BE2C (cell line): ENCODE measurements at regions not wholly inside any gene's neighbourhood (a gene's known extent, or its start where the extent isn't known, plus 50 kb on each side); places are given as distances from the start of the nearest gene placed in this dataset.

Experiments used
- DNase-seq: peaks from one replicate; pipeline ENCODE4 v3.0.0-alpha.2; 2020
- H3K27me3 ChIP-seq: fragments of 250-450 bp; sonication (Bioruptor Pico); 2 replicates; pipeline ENCODE4 v1.5.1; 2020; ENCODE audit warnings: mild to moderate bottlenecking
- H3K36me3 ChIP-seq: fragments of 250-450 bp; sonication (Bioruptor Pico); 2 replicates; pipeline ENCODE4 v1.5.1; 2020; ENCODE audit warnings: mild to moderate bottlenecking
- H3K4me1 ChIP-seq: fragments of 250-450 bp; sonication (Bioruptor Pico); 2 replicates; pipeline ENCODE4 v1.5.1; 2020
- H3K4me3 ChIP-seq: 2 replicates; pipeline ENCODE4 v1.5.1; 2011; ENCODE audit warnings: low read depth, low read length
- H3K9me3 ChIP-seq: fragments of 250-450 bp; sonication (Bioruptor Pico); 2 replicates; pipeline ENCODE4 v1.5.1; 2020
- TF ChIP-seq, protein P1 (sequence below): IDR thresholded peaks from 2 replicates; pipeline ENCODE4 v1.5.1; 2012; ENCODE audit warnings: mild to moderate bottlenecking, low read depth, low read length

DNA sequence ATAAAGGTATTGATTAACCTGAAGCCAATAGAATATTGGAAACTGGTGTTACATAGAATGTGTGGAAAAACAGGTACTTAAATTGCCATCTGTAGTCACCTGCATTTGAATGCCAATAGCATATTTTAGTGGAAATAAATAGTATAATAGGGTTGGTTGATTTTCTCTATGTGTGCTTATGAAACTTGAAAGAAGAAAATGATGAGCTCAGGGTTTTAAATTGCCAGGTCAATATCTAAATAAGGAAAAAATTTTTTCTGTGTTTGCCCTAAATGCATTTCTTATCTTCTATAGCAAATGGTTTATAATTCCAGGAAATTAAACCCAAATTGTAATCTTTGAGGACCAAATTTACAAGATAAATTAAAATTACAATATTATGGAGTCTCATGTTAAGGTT lies 626.6 kb downstream of the CDH8 start:
- H3K9me3 ChIP-seq: no peaks in the 10 kb centered on the region
- no peaks in the 10 kb centered on the region for H3K27me3 ChIP-seq
- no peaks in the 10 kb centered on the region for H3K4me1 ChIP-seq
- no peaks in the 10 kb centered on the region for H3K36me3 ChIP-seq
- TF ChIP-seq, protein P1, sequence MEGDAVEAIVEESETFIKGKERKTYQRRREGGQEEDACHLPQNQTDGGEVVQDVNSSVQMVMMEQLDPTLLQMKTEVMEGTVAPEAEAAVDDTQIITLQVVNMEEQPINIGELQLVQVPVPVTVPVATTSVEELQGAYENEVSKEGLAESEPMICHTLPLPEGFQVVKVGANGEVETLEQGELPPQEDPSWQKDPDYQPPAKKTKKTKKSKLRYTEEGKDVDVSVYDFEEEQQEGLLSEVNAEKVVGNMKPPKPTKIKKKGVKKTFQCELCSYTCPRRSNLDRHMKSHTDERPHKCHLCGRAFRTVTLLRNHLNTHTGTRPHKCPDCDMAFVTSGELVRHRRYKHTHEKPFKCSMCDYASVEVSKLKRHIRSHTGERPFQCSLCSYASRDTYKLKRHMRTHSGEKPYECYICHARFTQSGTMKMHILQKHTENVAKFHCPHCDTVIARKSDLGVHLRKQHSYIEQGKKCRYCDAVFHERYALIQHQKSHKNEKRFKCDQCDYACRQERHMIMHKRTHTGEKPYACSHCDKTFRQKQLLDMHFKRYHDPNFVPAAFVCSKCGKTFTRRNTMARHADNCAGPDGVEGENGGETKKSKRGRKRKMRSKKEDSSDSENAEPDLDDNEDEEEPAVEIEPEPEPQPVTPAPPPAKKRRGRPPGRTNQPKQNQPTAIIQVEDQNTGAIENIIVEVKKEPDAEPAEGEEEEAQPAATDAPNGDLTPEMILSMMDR: no peak
- no peak overlapping the region for H3K4me3 ChIP-seq
- DNase-seq: no peak

DNA sequence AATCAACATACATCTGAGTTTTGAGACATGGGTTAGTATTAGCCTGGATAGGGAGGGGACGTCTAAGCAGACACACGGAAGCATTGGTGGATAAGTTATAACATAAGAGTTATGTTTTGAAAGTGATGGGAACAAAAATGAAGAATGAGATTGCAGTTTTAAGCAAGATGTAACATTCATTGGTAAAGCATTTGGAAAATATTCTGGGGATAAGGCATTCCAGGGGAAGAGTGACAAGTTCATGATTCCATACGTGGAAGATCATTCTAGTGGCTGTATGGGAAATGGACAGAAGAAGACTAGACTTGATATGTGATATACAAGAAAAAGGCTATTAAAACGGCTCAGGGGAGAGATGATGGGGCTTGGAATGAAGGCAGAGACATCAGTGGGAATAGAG lies 632.9 kb downstream of the CDH8 start:
- DNase-seq: no peak
- TF ChIP-seq, protein P1: no peak
- Histone ChIP-seq H3K4me3 (no peak overlapping the region), H3K4me1 (no peaks in the 10 kb centered on the region), H3K9me3 (no peaks in the 10 kb centered on the region), H3K27me3 (no peaks in the 10 kb centered on the region), H3K36me3 (no peaks in the 10 kb centered on the region)

DNA sequence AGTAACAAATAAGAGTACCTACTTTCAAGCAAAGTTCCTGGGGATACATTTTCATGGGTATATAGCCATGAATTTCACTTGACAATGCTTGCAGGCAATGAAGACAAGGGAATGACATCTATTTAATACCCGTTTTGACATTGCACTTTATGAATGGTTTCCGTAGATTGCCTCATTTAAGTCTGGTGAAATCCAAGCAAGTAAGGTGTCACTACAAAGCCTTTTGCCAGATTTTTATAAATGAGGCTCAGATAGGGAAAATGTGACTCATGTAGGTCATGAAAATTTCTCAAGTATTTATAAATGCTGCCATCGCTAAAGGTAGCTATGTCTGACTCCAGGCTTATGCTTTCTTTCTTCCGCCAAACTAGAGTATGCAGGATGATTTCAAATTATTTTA lies 644.3 kb downstream of the CDH8 start:
- H3K9me3 ChIP-seq: no peaks in the 10 kb centered on the region; the same call in 1 of the 2 replicates
- DNase-seq: no peak
- H3K4me1 ChIP-seq: no peaks in the 10 kb centered on the region
- TF ChIP-seq, protein P1: no peak
- H3K36me3 ChIP-seq: no peaks in the 10 kb centered on the region
- no peaks in the 10 kb centered on the region for H3K27me3 ChIP-seq
- no peak overlapping the region for H3K4me3 ChIP-seq

DNA sequence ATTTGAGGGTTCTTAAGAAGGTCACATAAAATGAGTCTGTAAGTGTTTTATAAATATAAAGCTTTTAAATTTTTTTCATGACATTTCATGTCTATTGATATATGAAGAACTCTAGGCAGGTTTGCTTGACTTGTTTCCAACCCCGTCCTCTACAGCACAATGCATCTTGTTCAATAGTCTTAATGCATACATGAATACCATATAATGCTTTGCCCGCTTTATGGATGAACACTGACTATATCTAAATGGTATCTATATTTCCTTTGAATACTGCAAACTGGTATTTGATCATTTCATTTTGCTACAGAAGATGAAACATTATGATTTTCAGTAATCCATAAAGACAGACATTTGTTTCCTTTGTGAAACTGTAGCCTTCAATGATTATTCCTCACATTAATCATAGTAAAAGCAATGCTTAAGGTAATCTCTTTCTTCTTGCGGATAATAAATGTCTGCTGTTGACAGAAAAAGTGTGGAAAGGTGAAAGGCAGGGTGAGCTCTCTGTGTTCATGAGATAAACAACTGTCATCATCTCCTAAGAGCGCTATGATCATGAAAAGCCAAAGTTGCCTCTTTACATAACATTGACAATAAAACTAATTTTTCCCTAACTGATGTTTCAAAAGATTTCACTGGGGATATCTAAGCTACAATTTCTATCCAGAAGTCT lies 645.1 kb downstream of the CDH8 start:
- TF ChIP-seq, protein P1: no peak
- H3K4me1 ChIP-seq: no peaks in the 10 kb centered on the region
- DNase-seq: no peak
- H3K36me3 ChIP-seq: no peaks in the 10 kb centered on the region
- H3K27me3 ChIP-seq: no peaks in the 10 kb centered on the region
- no peaks in the 10 kb centered on the region; the same call in 1 of the 2 replicates for H3K9me3 ChIP-seq
- H3K4me3 ChIP-seq: no peak overlapping the region

DNA sequence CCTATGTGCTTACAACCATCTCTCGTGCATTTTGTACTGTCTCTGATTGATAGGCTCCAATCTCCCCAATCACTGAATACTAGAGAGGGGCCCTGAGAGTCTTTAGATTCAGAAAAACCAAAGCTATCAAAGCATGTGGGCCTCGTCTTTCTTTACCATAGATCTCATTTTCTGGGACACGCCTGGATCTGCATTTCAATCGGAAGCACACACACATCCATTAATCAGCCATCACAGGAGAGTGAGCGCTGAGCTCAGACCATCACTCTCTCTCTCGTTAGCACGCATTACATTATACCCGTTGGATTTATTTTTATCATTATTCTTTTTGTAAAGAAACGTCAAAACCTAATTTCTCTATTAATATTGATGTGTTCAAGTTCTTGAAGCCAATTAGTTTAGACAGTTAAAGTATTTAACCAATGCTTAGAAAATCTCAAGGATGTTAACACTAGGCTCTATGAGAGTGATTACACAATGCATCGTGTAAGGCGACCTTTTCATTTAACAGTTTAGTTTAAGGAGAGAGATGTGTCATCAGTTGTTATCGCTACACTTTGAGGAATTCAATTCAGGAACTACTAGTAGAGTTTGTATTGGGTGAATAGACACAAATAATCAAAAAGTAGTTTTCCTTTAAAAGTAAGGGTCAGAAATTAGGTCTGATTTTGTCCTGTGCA lies 650.7 kb downstream of the CDH8 start:
- no peak for DNase-seq
- no peak overlapping the region for H3K4me3 ChIP-seq
- no peaks in the 10 kb centered on the region for H3K9me3 ChIP-seq
- no peaks in the 10 kb centered on the region for H3K36me3 ChIP-seq
- H3K27me3 ChIP-seq: no peaks in the 10 kb centered on the region
- no peaks in the 10 kb centered on the region for H3K4me1 ChIP-seq
- TF ChIP-seq, protein P1: no peak

DNA sequence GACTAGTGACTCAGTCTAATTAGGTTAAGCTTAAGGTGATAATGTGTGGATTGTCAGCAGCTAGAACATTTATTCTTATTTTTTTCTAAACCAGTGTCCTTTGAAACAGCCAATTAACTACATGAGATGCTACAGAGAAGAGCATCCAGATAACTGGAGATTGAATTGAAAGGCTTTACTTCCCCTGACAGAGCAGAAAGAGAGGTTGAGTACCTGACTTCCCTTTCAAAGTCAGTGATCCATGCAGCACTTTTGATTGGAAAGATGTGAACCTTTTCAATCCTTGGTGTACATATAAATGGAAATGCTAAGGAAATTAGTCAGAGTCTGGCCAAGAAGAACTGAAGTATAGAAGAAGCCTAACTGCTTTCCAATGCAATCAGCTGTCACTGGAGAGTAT lies 653.8 kb downstream of the CDH8 start:
- H3K9me3 ChIP-seq: no peaks in the 10 kb centered on the region; the same call in 1 of the 2 replicates

More for the DNA sequence above, 653.8 kb downstream of the CDH8 start:
- no peak for DNase-seq
- Histone ChIP-seq H3K36me3 (no peaks in the 10 kb centered on the region), H3K27me3 (no peaks in the 10 kb centered on the region), H3K4me1 (no peaks in the 10 kb centered on the region), H3K4me3 (no peak overlapping the region)
- TF ChIP-seq, protein P1: no peak
